Fibroblast of lung (primary cell): ENCODE measurements at regions not wholly inside any gene's neighbourhood (a gene's known extent, or its start where the extent isn't known, plus 50 kb on each side); places are given as distances from the start of the nearest gene placed in this dataset.

ENCODE experiments used
- DNase-seq, 2 donors: peaks; one replicate each; pipeline versions ENCODE4 v3.0.0 to v3.0.0-alpha.2; 2010; ENCODE audit warnings: low read depth in 2 of 2
- H2AFZ ChIP-seq: 2 replicates; pipeline ENCODE4 v1.5.1; 2012; ENCODE audit warnings: low read length, control low read depth, inconsistent platforms
- H3K27ac ChIP-seq: 2 replicates; pipeline ENCODE4 v1.5.1; 2011; ENCODE audit warnings: low read length, control low read depth; ENCODE audit not compliant: insufficient read depth
- H3K27me3 ChIP-seq: 2 replicates; pipeline ENCODE4 v1.5.1; 2011; ENCODE audit warnings: mild to moderate bottlenecking, low read length; ENCODE audit not compliant: control insufficient read depth, insufficient read depth
- H3K36me3 ChIP-seq: 2 replicates; pipeline ENCODE4 v1.5.1; 2011; ENCODE audit warnings: low read length; ENCODE audit not compliant: control insufficient read depth, insufficient read depth
- H3K4me1 ChIP-seq: 2 replicates; pipeline ENCODE4 v1.5.1; 2011; ENCODE audit warnings: low read length; ENCODE audit not compliant: control insufficient read depth, insufficient read depth; ENCODE audit errors: extremely low read depth
- H3K4me2 ChIP-seq: 2 replicates; pipeline ENCODE4 v1.5.1; 2011; ENCODE audit warnings: low read length, control low read depth; ENCODE audit not compliant: insufficient read depth; ENCODE audit errors: extremely low read depth
- H3K4me3 ChIP-seq, 4 experiments: fragments of 200-600 bp in 1 of 4; sonication (generic) in 1 of 4; replicated peaks in 1 of 4; 2 replicates each; pipeline ENCODE4 v1.5.1; 2011 to 2016; ENCODE audit warnings: low read length in 4 of 4, low read depth in 3 of 4, mild to moderate bottlenecking in 3 of 4, control low read depth in 2 of 4, inconsistent platforms in 1 of 4, mixed read lengths in 1 of 4; ENCODE audit not compliant: insufficient read depth in 1 of 4; ENCODE audit errors: control extremely low read depth in 1 of 4
- H3K79me2 ChIP-seq: 2 replicates; pipeline ENCODE4 v1.5.1; 2012; ENCODE audit warnings: mild to moderate bottlenecking, low read length, inconsistent platforms; ENCODE audit not compliant: control insufficient read depth, insufficient read depth
- H3K9ac ChIP-seq: 2 replicates; pipeline ENCODE4 v1.5.1; 2011; ENCODE audit warnings: mild to moderate bottlenecking, low read length, control low read depth; ENCODE audit not compliant: insufficient read depth
- H3K9me3 ChIP-seq: 2 replicates; pipeline ENCODE4 v1.5.1; 2012; ENCODE audit warnings: low read depth, low read length; ENCODE audit not compliant: control insufficient read depth, insufficient read depth
- H4K20me1 ChIP-seq: 2 replicates; pipeline ENCODE4 v1.5.1; 2011; ENCODE audit warnings: low read length; ENCODE audit not compliant: control insufficient read depth, insufficient read depth; ENCODE audit errors: extremely low read depth
- EZH2 ChIP-seq: IDR thresholded peaks from 2 replicates; pipeline ENCODE4 v1.5.1; 2012; ENCODE audit warnings: low read length, control low read depth, mild to moderate bottlenecking; ENCODE audit errors: missing control alignments
- TF ChIP-seq, protein P1 (sequence below), 2 donors: IDR thresholded peaks in 1 of 2; conservative IDR thresholded peaks in 1 of 2; 1 replicate in 1 of 2; 2 replicates in 1 of 2; pipeline ENCODE4 v1.5.1; 2011 to 2012; ENCODE audit warnings: low read length in 2 of 2, control low read depth in 1 of 2, inconsistent platforms in 1 of 2, low read depth in 1 of 2, mild to moderate bottlenecking in 1 of 2

DNA sequence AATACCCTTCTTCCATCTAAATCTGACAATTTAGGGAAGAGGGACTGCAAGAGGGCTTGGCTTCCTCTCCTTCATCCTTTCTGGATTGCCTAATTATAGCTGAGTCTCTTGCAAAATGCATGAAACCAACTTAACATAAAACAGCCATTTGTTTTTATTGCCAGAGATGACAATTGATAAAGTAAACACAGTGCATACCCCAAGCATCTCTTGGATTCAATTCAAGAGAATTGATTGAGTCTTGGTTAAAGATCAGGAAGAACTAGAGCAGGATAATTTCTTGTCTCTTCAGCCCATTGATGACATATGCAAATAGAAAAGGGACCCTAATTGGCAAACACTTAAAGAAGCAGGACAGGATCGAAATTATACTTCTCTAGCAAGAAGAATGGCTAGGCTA, 617.1 kb upstream of the PTBP2 start:
- no peaks in the 10 kb centered on the region for H4K20me1 ChIP-seq
- H3K4me1 ChIP-seq: no peaks in the 10 kb centered on the region
- no peak overlapping the region for H2AFZ ChIP-seq
- no peak overlapping the region for H3K27ac ChIP-seq
- H3K4me2 ChIP-seq: no peak overlapping the region
- H3K4me3 ChIP-seq: no peak overlapping the region
- H3K79me2 ChIP-seq: no peaks in the 10 kb centered on the region
- H3K36me3 ChIP-seq: no peaks in the 10 kb centered on the region
- H3K27me3 ChIP-seq: no peaks in the 10 kb centered on the region
- no peaks in the 10 kb centered on the region for H3K9me3 ChIP-seq
- TF ChIP-seq, protein P1, sequence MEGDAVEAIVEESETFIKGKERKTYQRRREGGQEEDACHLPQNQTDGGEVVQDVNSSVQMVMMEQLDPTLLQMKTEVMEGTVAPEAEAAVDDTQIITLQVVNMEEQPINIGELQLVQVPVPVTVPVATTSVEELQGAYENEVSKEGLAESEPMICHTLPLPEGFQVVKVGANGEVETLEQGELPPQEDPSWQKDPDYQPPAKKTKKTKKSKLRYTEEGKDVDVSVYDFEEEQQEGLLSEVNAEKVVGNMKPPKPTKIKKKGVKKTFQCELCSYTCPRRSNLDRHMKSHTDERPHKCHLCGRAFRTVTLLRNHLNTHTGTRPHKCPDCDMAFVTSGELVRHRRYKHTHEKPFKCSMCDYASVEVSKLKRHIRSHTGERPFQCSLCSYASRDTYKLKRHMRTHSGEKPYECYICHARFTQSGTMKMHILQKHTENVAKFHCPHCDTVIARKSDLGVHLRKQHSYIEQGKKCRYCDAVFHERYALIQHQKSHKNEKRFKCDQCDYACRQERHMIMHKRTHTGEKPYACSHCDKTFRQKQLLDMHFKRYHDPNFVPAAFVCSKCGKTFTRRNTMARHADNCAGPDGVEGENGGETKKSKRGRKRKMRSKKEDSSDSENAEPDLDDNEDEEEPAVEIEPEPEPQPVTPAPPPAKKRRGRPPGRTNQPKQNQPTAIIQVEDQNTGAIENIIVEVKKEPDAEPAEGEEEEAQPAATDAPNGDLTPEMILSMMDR (conservative IDR thresholded peaks at IDR 0.05 in 1 of 2, IDR thresholded peaks at IDR 0.05 in 1 of 2; ENCODE audit: low read depth in 1 of 2, low read length in 2 of 2): no peak
- no peak overlapping the region for H3K9ac ChIP-seq
- no peak for DNase-seq

DNA sequence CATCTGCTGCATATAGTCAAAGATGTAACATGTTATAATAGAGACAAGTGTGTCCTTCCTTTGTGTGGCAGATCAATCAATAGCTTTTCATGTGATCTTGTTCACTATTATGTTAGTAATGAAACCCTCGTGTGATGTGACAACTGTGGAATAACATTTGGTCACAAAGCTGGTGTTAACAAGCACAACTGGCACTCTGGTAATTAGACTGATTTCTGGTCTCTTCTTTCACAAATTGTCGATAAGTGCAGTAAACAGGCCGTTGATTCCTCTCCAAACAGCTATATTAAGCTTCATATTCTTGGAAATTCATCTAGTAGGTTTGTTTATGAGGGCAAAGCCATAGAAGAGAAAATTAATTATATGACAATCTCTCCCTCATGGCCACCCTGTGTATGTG, 616.7 kb upstream of the PTBP2 start:
- H3K9me3 ChIP-seq: no peaks in the 10 kb centered on the region
- H3K4me2 ChIP-seq: no peak overlapping the region
- H3K4me1 ChIP-seq: no peaks in the 10 kb centered on the region
- no peak for DNase-seq
- H3K9ac ChIP-seq: no peak overlapping the region
- H3K36me3 ChIP-seq: no peaks in the 10 kb centered on the region
- no peak overlapping the region for H3K27ac ChIP-seq
- no peaks in the 10 kb centered on the region for H4K20me1 ChIP-seq
- no peak overlapping the region for H2AFZ ChIP-seq
- H3K27me3 ChIP-seq: no peaks in the 10 kb centered on the region
- no peak for TF ChIP-seq EZH2
- TF ChIP-seq, protein P1 (conservative IDR thresholded peaks at IDR 0.05 in 1 of 2, IDR thresholded peaks at IDR 0.05 in 1 of 2; ENCODE audit: low read depth in 1 of 2, low read length in 2 of 2): no peak
- H3K79me2 ChIP-seq: no peaks in the 10 kb centered on the region
- H3K4me3 ChIP-seq: no peak overlapping the region

DNA sequence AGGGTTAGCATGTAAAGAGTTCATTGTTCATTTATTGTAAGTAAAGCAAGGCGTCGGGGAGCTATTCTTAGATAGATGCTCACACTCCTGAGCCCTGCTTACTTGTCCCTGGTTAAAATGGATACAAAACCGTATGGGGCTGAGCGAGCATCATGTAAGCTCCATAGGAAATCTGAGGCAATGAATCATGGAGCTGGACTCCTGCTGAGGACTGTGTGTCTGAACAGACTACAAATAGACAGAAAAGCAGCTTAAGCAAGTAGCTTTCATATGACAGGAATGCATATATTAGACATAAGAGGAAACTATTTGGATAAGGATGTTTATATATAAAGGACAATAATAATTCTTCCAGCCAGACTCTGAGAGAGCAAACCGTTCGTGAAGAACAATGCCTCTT, 604.9 kb upstream of the PTBP2 start:
- Histone ChIP-seq H3K4me1 (no peaks in the 10 kb centered on the region), H3K27ac (no peak overlapping the region), H3K4me3 (no peak overlapping the region), H3K9ac (no peak overlapping the region), H3K27me3 (no peaks in the 10 kb centered on the region), H3K4me2 (no peak overlapping the region), H3K36me3 (no peaks in the 10 kb centered on the region), H3K79me2 (no peaks in the 10 kb centered on the region), H2AFZ (no peak overlapping the region), H4K20me1 (no peaks in the 10 kb centered on the region), H3K9me3 (no peaks in the 10 kb centered on the region)
- peak; percentile 3 to 11 for DNase-seq
- TF ChIP-seq, protein P1 (conservative IDR thresholded peaks at IDR 0.05 in 1 of 2, IDR thresholded peaks at IDR 0.05 in 1 of 2; ENCODE audit: low read depth in 1 of 2, low read length in 2 of 2): no peak
- TF ChIP-seq EZH2: no peak
